Testis (tissue), 2 donors: ENCODE measurements at regions not wholly inside any gene's neighbourhood (a gene's known extent, or its start where the extent isn't known, plus 50 kb on each side); places are given as distances from the start of the nearest gene placed in this dataset.

Source experiments
- CTCF ChIP-seq, 3 experiments: fragments of 450-650 bp in 2 of 3; fragments of 200-600 bp in 1 of 3; sonication (generic) in 1 of 3; IDR thresholded peaks; one replicate each; pipeline ENCODE4 v1.5.1; 2016 to 2019; ENCODE audit warnings: antibody characterized with exemption in 3 of 3, mild to moderate bottlenecking in 2 of 3, moderate library complexity in 1 of 3
- POLR2A ChIP-seq: fragments of 450-650 bp; IDR thresholded peaks from one replicate; pipeline ENCODE4 v1.6.1; 2017; ENCODE audit warnings: antibody characterized with exemption, mild to moderate bottlenecking, moderate library complexity

GRCh38 chr11:70768346-70769095 is 370.2 kb downstream of the CTTN start:
- TF ChIP-seq CTCF (IDR thresholded peaks at IDR 0.05) (no peak), POLR2A (no peak)
